ENCODE measurements at regions not wholly inside any gene's neighbourhood (a gene's known extent, or its start where the extent isn't known, plus 50 kb on each side); places are given as distances from the start of the nearest gene placed in this dataset.

DNA sequence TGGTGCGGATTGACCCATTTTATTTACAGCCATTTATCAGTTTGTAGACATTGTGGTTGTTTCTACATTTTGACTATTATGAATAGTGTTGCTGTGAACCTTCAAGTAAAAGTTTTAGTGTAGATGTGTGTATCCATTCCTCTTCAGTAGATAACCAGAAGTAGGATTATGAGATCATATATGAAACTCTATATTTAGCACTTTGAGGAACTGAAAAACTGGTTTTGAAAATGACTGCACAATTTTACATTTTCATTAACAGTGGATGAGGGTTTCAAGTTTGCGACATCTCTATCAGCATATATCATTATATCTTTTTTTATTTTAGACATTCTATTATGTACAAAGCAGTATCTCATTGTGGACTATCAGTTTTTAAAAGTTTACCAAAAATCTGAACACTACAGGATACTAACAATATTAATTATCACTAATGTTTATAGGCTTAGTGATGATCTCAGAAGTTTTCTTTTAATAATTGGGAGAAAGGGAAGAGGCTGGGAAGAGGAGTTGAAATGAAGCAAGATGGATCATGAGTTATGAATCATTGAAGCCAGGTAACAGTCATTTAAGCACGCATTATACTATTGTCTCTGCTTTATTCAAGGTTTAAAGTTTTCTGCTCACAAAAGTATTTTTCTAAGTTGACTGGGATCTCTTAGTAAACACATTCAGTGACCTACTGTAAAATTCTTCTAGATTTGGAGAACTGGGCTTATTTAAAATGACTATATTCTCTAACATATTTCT is 329.0 kb upstream of the LRATD1 start:
- TF ChIP-seq, protein P1, sequence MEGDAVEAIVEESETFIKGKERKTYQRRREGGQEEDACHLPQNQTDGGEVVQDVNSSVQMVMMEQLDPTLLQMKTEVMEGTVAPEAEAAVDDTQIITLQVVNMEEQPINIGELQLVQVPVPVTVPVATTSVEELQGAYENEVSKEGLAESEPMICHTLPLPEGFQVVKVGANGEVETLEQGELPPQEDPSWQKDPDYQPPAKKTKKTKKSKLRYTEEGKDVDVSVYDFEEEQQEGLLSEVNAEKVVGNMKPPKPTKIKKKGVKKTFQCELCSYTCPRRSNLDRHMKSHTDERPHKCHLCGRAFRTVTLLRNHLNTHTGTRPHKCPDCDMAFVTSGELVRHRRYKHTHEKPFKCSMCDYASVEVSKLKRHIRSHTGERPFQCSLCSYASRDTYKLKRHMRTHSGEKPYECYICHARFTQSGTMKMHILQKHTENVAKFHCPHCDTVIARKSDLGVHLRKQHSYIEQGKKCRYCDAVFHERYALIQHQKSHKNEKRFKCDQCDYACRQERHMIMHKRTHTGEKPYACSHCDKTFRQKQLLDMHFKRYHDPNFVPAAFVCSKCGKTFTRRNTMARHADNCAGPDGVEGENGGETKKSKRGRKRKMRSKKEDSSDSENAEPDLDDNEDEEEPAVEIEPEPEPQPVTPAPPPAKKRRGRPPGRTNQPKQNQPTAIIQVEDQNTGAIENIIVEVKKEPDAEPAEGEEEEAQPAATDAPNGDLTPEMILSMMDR (IDR thresholded peaks at IDR 0.05; ENCODE audit: extremely low read depth in 1 of 2, insufficient read depth in 1 of 2, low read depth in 1 of 2, low read length in 2 of 2), result no peak
- TF ChIP-seq EZH2 (IDR thresholded peaks at IDR 0.05; ENCODE audit: borderline replicate concordance, low read depth, low read length, severe bottlenecking), result no peak
- TF ChIP-seq, protein P2, sequence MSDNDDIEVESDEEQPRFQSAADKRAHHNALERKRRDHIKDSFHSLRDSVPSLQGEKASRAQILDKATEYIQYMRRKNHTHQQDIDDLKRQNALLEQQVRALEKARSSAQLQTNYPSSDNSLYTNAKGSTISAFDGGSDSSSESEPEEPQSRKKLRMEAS (IDR thresholded peaks at IDR 0.05; ENCODE audit: insufficient read depth, insufficient read length), result no peak
- no peak for TF ChIP-seq POLR2A (IDR thresholded peaks at IDR 0.05; ENCODE audit: low read depth, low read length)
- no peak for TF ChIP-seq JUN (IDR thresholded peaks at IDR 0.05; ENCODE audit: borderline replicate concordance, insufficient read depth, insufficient read length, low read depth)

Data from endothelial cell of umbilical vein (primary cell).